Keratinocyte (primary cell): ENCODE measurements at regions not wholly inside any gene's neighbourhood (a gene's known extent, or its start where the extent isn't known, plus 50 kb on each side); places are given as distances from the start of the nearest gene placed in this dataset.

Experiments
- DNase-seq: peaks from one replicate; pipeline ENCODE4 v3.0.0-alpha.2; 2011; ENCODE audit warnings: low read depth, missing footprints, low spot score
- FAIRE-seq: peaks from 2 replicates; lab custom pipeline; 2011; peaks lifted over from hg19 to GRCh38; lab: Jason Lieb, UNC
- H2AFZ ChIP-seq: 2 replicates; pipeline ENCODE4 v1.6.0; 2012; ENCODE audit warnings: low read length, control low read depth, inconsistent platforms; ENCODE audit not compliant: control insufficient read depth
- H3K27ac ChIP-seq: 2 replicates; pipeline ENCODE4 v1.5.1; 2011; ENCODE audit warnings: low read length; ENCODE audit not compliant: control insufficient read depth, insufficient read depth
- H3K27me3 ChIP-seq: 3 replicates; pipeline ENCODE4 v1.6.0; 2011; ENCODE audit warnings: low read length; ENCODE audit not compliant: control insufficient read depth, insufficient read depth; ENCODE audit errors: extremely low read depth
- H3K36me3 ChIP-seq, 2 experiments: 2 replicates in 1 of 2; 3 replicates in 1 of 2; pipeline ENCODE4 v1.5.1; 2011; ENCODE audit warnings: low read length in 2 of 2, mild to moderate bottlenecking in 1 of 2; ENCODE audit not compliant: control insufficient read depth in 2 of 2, insufficient read depth in 2 of 2; ENCODE audit errors: extremely low read depth in 1 of 2
- H3K4me1 ChIP-seq: 3 replicates; pipeline ENCODE4 v1.5.1; 2011; ENCODE audit warnings: low read length; ENCODE audit not compliant: control insufficient read depth, insufficient read depth; ENCODE audit errors: extremely low read depth
- H3K4me2 ChIP-seq: 3 replicates; pipeline ENCODE4 v1.6.0; 2011; ENCODE audit warnings: low read depth, low read length; ENCODE audit not compliant: control insufficient read depth, insufficient read depth; ENCODE audit errors: extremely low read depth
- H3K4me3 ChIP-seq, 3 experiments: fragments of 200-600 bp in 1 of 3; sonication (generic) in 1 of 3; 2 replicates in 2 of 3; 3 replicates in 1 of 3; pipeline ENCODE4 v1.5.1; 2011 to 2016; ENCODE audit warnings: low read length in 3 of 3, mild to moderate bottlenecking in 3 of 3, control low read depth in 2 of 3, inconsistent platforms in 1 of 3, low read depth in 1 of 3, mixed read lengths in 1 of 3, mixed run types in 1 of 3, moderate library complexity in 1 of 3; ENCODE audit not compliant: control insufficient read depth in 2 of 3, insufficient read depth in 2 of 3; ENCODE audit errors: extremely low read depth in 1 of 3
- H3K79me2 ChIP-seq: 2 replicates; pipeline ENCODE4 v1.6.0; 2012; ENCODE audit warnings: low read length; ENCODE audit not compliant: control insufficient read depth, insufficient read depth
- H3K9ac ChIP-seq: 3 replicates; pipeline ENCODE4 v1.6.0; 2011; ENCODE audit warnings: low read length; ENCODE audit not compliant: control insufficient read depth, insufficient read depth; ENCODE audit errors: extremely low read depth
- H3K9me1 ChIP-seq: 3 replicates; pipeline ENCODE4 v1.6.0; 2011; ENCODE audit warnings: low read length; ENCODE audit not compliant: control insufficient read depth, insufficient read depth; ENCODE audit errors: extremely low read depth
- H3K9me3 ChIP-seq: 2 replicates; pipeline ENCODE4 v1.5.1; 2012; ENCODE audit warnings: low read depth, low read length; ENCODE audit not compliant: control insufficient read depth
- H4K20me1 ChIP-seq: 3 replicates; pipeline ENCODE4 v1.6.0; 2011; ENCODE audit warnings: low read length; ENCODE audit not compliant: control insufficient read depth, insufficient read depth; ENCODE audit errors: extremely low read depth
- CTCF ChIP-seq, 3 experiments: IDR thresholded peaks in 1 of 3; conservative IDR thresholded peaks in 1 of 3; optimal IDR thresholded peaks in 1 of 3; 2 replicates in 2 of 3; 3 replicates in 1 of 3; pipeline versions ENCODE3 to v1.5.1; 2011; ENCODE audit warnings: low read length in 3 of 3, mild to moderate bottlenecking in 3 of 3, moderate library complexity in 2 of 3, control low read depth in 1 of 3, inconsistent platforms in 1 of 3; ENCODE audit not compliant: insufficient read depth in 2 of 3; ENCODE audit errors: extremely low read depth in 1 of 3
- EZH2 ChIP-seq: IDR thresholded peaks from one replicate; pipeline ENCODE4 v1.6.1; 2012; ENCODE audit warnings: inconsistent platforms, mild to moderate bottlenecking, low read length, moderate library complexity
- dilution Hi-C: fragments of 300-500 bp; cut with MboI; formaldehyde crosslinking; loops from one replicate; pipeline ENCODE4 v1.7.0; 2020; ENCODE audit warnings: low sequenced_read_pairs; ENCODE audit not compliant: extremely low pct_ligation_motif_present

GRCh38 chr13:90412980-90413379, 934.5 kb upstream of the MIR17HG start:
- Histone ChIP-seq H3K27ac (no peak overlapping the region), H3K79me2 (no peaks in the 10 kb centered on the region), H3K4me3 (no peak overlapping the region), H3K9me3 (no peaks in the 10 kb centered on the region), H3K4me1 (peaks cover 23% of the 10 kb centered on the region), H3K4me2 (no peak overlapping the region), H2AFZ (no peak overlapping the region), H3K9me1 (no peaks in the 10 kb centered on the region), H3K36me3 (no peaks in the 10 kb centered on the region), H3K27me3 (no peaks in the 10 kb centered on the region), H3K9ac (no peak overlapping the region), H4K20me1 (no peaks in the 10 kb centered on the region)
- FAIRE-seq (no peak), DNase-seq (no peak)
- dilution Hi-C loops = no loop called here
- TF ChIP-seq CTCF (optimal IDR thresholded peaks at IDR 0.05 in 1 of 3, IDR thresholded peaks at IDR 0.05 in 1 of 3, conservative IDR thresholded peaks at IDR 0.05 in 1 of 3; ENCODE audit: extremely low read depth in 1 of 3, insufficient read depth in 2 of 3, low read length in 3 of 3) = no peak
- no peak for TF ChIP-seq EZH2

GRCh38 chr13:90413548-90413947, 933.9 kb upstream of the MIR17HG start:
- no peaks in the 10 kb centered on the region for H3K9me3 ChIP-seq
- H3K9me1 ChIP-seq = no peaks in the 10 kb centered on the region
- H3K27ac ChIP-seq = no peak overlapping the region
- H3K4me3 ChIP-seq = no peak overlapping the region
- H3K4me2 ChIP-seq = no peak overlapping the region
- H3K36me3 ChIP-seq = no peaks in the 10 kb centered on the region
- H3K9ac ChIP-seq = no peak overlapping the region
- TF ChIP-seq CTCF (optimal IDR thresholded peaks at IDR 0.05 in 1 of 3, IDR thresholded peaks at IDR 0.05 in 1 of 3, conservative IDR thresholded peaks at IDR 0.05 in 1 of 3; ENCODE audit: extremely low read depth in 1 of 3, insufficient read depth in 2 of 3, low read length in 3 of 3) (no peak), EZH2 (no peak)
- FAIRE-seq (no peak), DNase-seq (no peak)
- peaks cover 23% of the 10 kb centered on the region for H3K4me1 ChIP-seq
- H3K79me2 ChIP-seq = no peaks in the 10 kb centered on the region
- dilution Hi-C loops = no loop called here
- no peaks in the 10 kb centered on the region for H3K27me3 ChIP-seq
- no peaks in the 10 kb centered on the region for H4K20me1 ChIP-seq
- H2AFZ ChIP-seq = no peak overlapping the region
